HG02678 (cell line): ENCODE measurements at regions not wholly inside any gene's neighbourhood (a gene's known extent, or its start where the extent isn't known, plus 50 kb on each side); places are given as distances from the start of the nearest gene placed in this dataset.

Source experiments
- ATAC-seq: cut with Tn5 transposase; IDR thresholded peaks from one replicate; pipeline ENCODE4 v1.9.1; 2021; ENCODE audit warnings: mild to moderate bottlenecking, moderate library complexity; ENCODE audit not compliant: unreplicated experiment

GRCh38 chr15:94059013-94059587 is 172.3 kb upstream of the MCTP2 start:
- ATAC-seq: no peak

GRCh38 chr15:94057305-94057704 is 174.1 kb upstream of the MCTP2 start:
- no peak for ATAC-seq

- no peak for ATAC-seq
Observed at GRCh38 chr15:94056314-94056713, 175.0 kb upstream of the MCTP2 start.

- ATAC-seq: no peak
Observed at GRCh38 chr15:94053626-94054025, 177.7 kb upstream of the MCTP2 start.

GRCh38 chr15:94052711-94053110 is 178.7 kb upstream of the MCTP2 start:
- no peak for ATAC-seq

- no peak for ATAC-seq
Observed at GRCh38 chr15:94047566-94047965, 183.8 kb upstream of the MCTP2 start.

- ATAC-seq: no peak
Observed at GRCh38 chr15:94042180-94042928, 189.0 kb upstream of the MCTP2 start.

GRCh38 chr15:94041746-94042145 is 189.6 kb upstream of the MCTP2 start:
- ATAC-seq: no peak

- ATAC-seq: no peak
Observed at GRCh38 chr15:94040541-94041248, 190.7 kb upstream of the MCTP2 start.

GRCh38 chr15:94036156-94036555 is 195.2 kb upstream of the MCTP2 start:
- no peak for ATAC-seq

- no peak for ATAC-seq
Observed at GRCh38 chr15:94033683-94034020, 197.7 kb upstream of the MCTP2 start.

GRCh38 chr15:94033014-94033682 is 198.2 kb upstream of the MCTP2 start:
- ATAC-seq: no peak

- no peak for ATAC-seq
Observed at GRCh38 chr15:94032571-94032970, 198.8 kb upstream of the MCTP2 start.

GRCh38 chr15:94031072-94031471 is 200.3 kb upstream of the MCTP2 start:
- ATAC-seq: no peak

GRCh38 chr15:94029495-94029894 is 201.9 kb upstream of the MCTP2 start:
- no peak for ATAC-seq

GRCh38 chr15:94028809-94029208 is 202.6 kb upstream of the MCTP2 start:
- no peak for ATAC-seq

GRCh38 chr15:94028121-94028520 is 203.2 kb upstream of the MCTP2 start:
- no peak for ATAC-seq

- ATAC-seq: no peak
Observed at GRCh38 chr15:94027581-94027980, 203.8 kb upstream of the MCTP2 start.

GRCh38 chr15:94026458-94027304 is 204.7 kb upstream of the MCTP2 start:
- ATAC-seq: no peak

- ATAC-seq: no peak
Observed at GRCh38 chr15:94023531-94023930, 207.8 kb upstream of the MCTP2 start.
